ENCODE measurements at regions not wholly inside any gene's neighbourhood (a gene's known extent, or its start where the extent isn't known, plus 50 kb on each side); places are given as distances from the start of the nearest gene placed in this dataset.
"Not testable (repeated sequence)": the region's sequence is repeated elsewhere in the genome, so short reads cannot be mapped to it uniquely, and the experiment has no call there.

GRCh38 chr10:85459906-85460305 is 906.7 kb downstream of the GRID1 start:
- no peak for DNase-seq (ENCODE audit: low read depth)
- TF ChIP-seq CTCF (IDR thresholded peaks at IDR 0.05; ENCODE audit: low read depth, low read length, missing control alignments), result no peak
- in situ Hi-C loops (cut with HindIII; ENCODE audit: low sequenced_read_pairs), result no loop called here
- H3K4me3 ChIP-seq (ENCODE audit: low read depth, low read length), result no peak overlapping the region

GRCh38 chr10:85464336-85464735 is 902.3 kb downstream of the GRID1 start:
- TF ChIP-seq CTCF (IDR thresholded peaks at IDR 0.05; ENCODE audit: low read depth, low read length, missing control alignments), result no peak
- in situ Hi-C loops (cut with HindIII; ENCODE audit: low sequenced_read_pairs), result no loop called here
- no peak overlapping the region for H3K4me3 ChIP-seq (ENCODE audit: low read depth, low read length)
- DNase-seq (ENCODE audit: low read depth), result no peak

GRCh38 chr10:85477979-85478378 is 888.6 kb downstream of the GRID1 start:
- no peak for TF ChIP-seq CTCF (IDR thresholded peaks at IDR 0.05; ENCODE audit: low read depth, low read length, missing control alignments)
- DNase-seq (ENCODE audit: low read depth), result no peak
- in situ Hi-C loops (cut with HindIII; ENCODE audit: low sequenced_read_pairs), result no loop called here
- H3K4me3 ChIP-seq (ENCODE audit: low read depth, low read length), result no peak overlapping the region

- TF ChIP-seq CTCF (IDR thresholded peaks at IDR 0.05; ENCODE audit: low read depth, low read length, missing control alignments), result no peak
- in situ Hi-C loops (cut with HindIII; ENCODE audit: low sequenced_read_pairs), result no loop called here
- no peak overlapping the region for H3K4me3 ChIP-seq (ENCODE audit: low read depth, low read length)
These were observed 876.2 kb downstream of the GRID1 start for GRCh38 chr10:85490431-85490830.

GRCh38 chr10:85491652-85492051 is 874.9 kb downstream of the GRID1 start:
- no peak for DNase-seq (ENCODE audit: low read depth)
- no peak overlapping the region for H3K4me3 ChIP-seq (ENCODE audit: low read depth, low read length)
- in situ Hi-C loops (cut with HindIII; ENCODE audit: low sequenced_read_pairs), result no loop called here
- no peak for TF ChIP-seq CTCF (IDR thresholded peaks at IDR 0.05; ENCODE audit: low read depth, low read length, missing control alignments)

More at GRCh38 chr10:85490431-85490830, 876.2 kb downstream of the GRID1 start:
- no peak for DNase-seq (ENCODE audit: low read depth)

- in situ Hi-C loops (cut with HindIII; ENCODE audit: low sequenced_read_pairs), result no loop called here
- DNase-seq (ENCODE audit: low read depth), result no peak
- no peak overlapping the region for H3K4me3 ChIP-seq (ENCODE audit: low read depth, low read length)
- no peak for TF ChIP-seq CTCF (IDR thresholded peaks at IDR 0.05; ENCODE audit: low read depth, low read length, missing control alignments)
These were observed 873.9 kb downstream of the GRID1 start for GRCh38 chr10:85492684-85493083.

- no peak overlapping the region for H3K4me3 ChIP-seq (ENCODE audit: low read depth, low read length)
- no peak for DNase-seq (ENCODE audit: low read depth)
- in situ Hi-C loops (cut with HindIII; ENCODE audit: low sequenced_read_pairs), result no loop called here
- TF ChIP-seq CTCF (IDR thresholded peaks at IDR 0.05; ENCODE audit: low read depth, low read length, missing control alignments), result no peak
These were observed 872.9 kb downstream of the GRID1 start for GRCh38 chr10:85493703-85494102.

- H3K4me3 ChIP-seq (ENCODE audit: low read depth, low read length); DNase-seq (ENCODE audit: low read depth); in situ Hi-C loops (cut with HindIII; ENCODE audit: low sequenced_read_pairs): not testable (repeated sequence)
These were observed 862.0 kb downstream of the GRID1 start for GRCh38 chr10:85504641-85505040.

Data from astrocyte of the cerebellum (primary cell).